Ascending aorta (tissue), 2 donors: ENCODE measurements at regions not wholly inside any gene's neighbourhood (a gene's known extent, or its start where the extent isn't known, plus 50 kb on each side); places are given as distances from the start of the nearest gene placed in this dataset.

ENCODE experiments used
- DNase-seq, 2 donors: peaks; one replicate each; pipeline ENCODE4 v3.0.0-alpha.2; 2019; ENCODE audit warnings: low spot score in 2 of 2
- H3K27ac ChIP-seq, 2 donors: fragments of 200-600 bp; sonication (generic); one replicate each; pipeline ENCODE4 v1.5.1; 2016 to 2017; ENCODE audit warnings: mild to moderate bottlenecking in 1 of 2
- H3K27me3 ChIP-seq: fragments of 200-600 bp; sonication (generic); one replicate; pipeline ENCODE4 v1.5.1; 2017
- H3K36me3 ChIP-seq, 2 donors: fragments of 200-600 bp; sonication (generic); one replicate each; pipeline ENCODE4 v1.5.1; 2016
- H3K4me1 ChIP-seq, 2 donors: fragments of 200-600 bp; sonication (generic); one replicate each; pipeline ENCODE4 v1.5.1; 2016 to 2017; ENCODE audit warnings: mild to moderate bottlenecking in 1 of 2
- H3K4me3 ChIP-seq, 2 donors: fragments of 200-600 bp; sonication (generic); one replicate each; pipeline ENCODE4 v1.5.1; 2016 to 2017; ENCODE audit warnings: mild to moderate bottlenecking in 1 of 2
- H3K9me3 ChIP-seq, 2 donors: fragments of 200-600 bp; sonication (generic); one replicate each; pipeline ENCODE4 v1.5.1; 2016
- intact Hi-C: fragments of 100-400 bp; cut with DNase I; formaldehyde crosslinking; loops from one replicate; pipeline ENCODE4 v1.15.1; 2023
- TF ChIP-seq, protein P1 (sequence below), 3 experiments: fragments of 200-600 bp in 2 of 3; fragments of 450-650 bp in 1 of 3; sonication (generic) in 2 of 3; IDR thresholded peaks; one replicate each; pipeline ENCODE4 v1.5.1; 2016 to 2019; ENCODE audit warnings: antibody characterized with exemption in 3 of 3, mild to moderate bottlenecking in 1 of 3, moderate library complexity in 1 of 3

DNA sequence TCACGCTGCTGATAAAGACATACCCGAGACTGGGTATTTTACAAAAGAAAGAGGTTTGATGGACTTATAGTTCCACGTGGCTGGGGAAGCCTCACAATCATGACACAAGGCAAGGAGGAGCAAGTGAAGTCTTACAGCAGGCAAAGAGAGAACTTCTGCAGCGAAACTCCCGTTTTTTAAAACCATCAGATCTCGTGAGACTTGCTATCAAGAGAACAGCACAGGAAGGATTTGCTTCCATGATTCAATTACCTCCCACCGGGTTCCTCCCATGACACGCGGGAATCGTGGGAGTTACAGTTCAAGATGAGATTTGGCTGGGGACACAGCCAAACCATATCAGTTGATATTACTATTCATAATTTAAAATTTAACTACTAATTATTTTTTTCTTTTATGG is 157.3 kb upstream of the ATXN1 start:
- intact Hi-C loops: no loop called here
- Histone ChIP-seq H3K4me1 (no peaks in the 10 kb centered on the region), H3K9me3 (no peaks in the 10 kb centered on the region), H3K4me3 (no peak overlapping the region), H3K36me3 (no peaks in the 10 kb centered on the region), H3K27ac (no peak overlapping the region), H3K27me3 (no peaks in the 10 kb centered on the region)
- DNase-seq: no peak
- TF ChIP-seq, protein P1, sequence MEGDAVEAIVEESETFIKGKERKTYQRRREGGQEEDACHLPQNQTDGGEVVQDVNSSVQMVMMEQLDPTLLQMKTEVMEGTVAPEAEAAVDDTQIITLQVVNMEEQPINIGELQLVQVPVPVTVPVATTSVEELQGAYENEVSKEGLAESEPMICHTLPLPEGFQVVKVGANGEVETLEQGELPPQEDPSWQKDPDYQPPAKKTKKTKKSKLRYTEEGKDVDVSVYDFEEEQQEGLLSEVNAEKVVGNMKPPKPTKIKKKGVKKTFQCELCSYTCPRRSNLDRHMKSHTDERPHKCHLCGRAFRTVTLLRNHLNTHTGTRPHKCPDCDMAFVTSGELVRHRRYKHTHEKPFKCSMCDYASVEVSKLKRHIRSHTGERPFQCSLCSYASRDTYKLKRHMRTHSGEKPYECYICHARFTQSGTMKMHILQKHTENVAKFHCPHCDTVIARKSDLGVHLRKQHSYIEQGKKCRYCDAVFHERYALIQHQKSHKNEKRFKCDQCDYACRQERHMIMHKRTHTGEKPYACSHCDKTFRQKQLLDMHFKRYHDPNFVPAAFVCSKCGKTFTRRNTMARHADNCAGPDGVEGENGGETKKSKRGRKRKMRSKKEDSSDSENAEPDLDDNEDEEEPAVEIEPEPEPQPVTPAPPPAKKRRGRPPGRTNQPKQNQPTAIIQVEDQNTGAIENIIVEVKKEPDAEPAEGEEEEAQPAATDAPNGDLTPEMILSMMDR (IDR thresholded peaks at IDR 0.05): no peak

DNA sequence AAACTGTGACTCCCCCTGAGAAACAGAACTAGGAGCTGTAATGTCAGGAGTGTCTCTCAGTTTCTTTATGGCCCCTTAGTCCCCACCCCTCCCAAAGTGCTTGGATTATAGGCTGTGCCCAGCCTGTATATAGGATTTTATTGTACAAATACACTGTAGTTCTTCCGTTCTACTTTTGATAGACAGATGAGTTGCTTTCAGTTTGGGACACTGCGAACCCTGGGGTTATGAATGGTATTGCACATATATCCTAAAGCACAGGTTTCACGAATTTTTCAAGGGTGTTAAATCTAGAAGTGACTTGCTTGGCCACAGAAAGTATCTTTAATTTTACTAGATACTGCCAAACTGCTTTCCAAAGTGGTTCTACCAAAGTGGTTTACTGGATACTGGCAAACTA is 152.9 kb upstream of the ATXN1 start:
- DNase-seq: no peak
- no peak overlapping the region for H3K4me3 ChIP-seq
- TF ChIP-seq, protein P1 (IDR thresholded peaks at IDR 0.05): no peak
- intact Hi-C loops: no loop called here
- H3K27me3 ChIP-seq: no peaks in the 10 kb centered on the region
- H3K4me1 ChIP-seq: no peaks in the 10 kb centered on the region
- peaks cover 0 to 4% of the 10 kb centered on the region in 2 donors for H3K9me3 ChIP-seq
- no peak overlapping the region for H3K27ac ChIP-seq
- H3K36me3 ChIP-seq: no peaks in the 10 kb centered on the region

DNA sequence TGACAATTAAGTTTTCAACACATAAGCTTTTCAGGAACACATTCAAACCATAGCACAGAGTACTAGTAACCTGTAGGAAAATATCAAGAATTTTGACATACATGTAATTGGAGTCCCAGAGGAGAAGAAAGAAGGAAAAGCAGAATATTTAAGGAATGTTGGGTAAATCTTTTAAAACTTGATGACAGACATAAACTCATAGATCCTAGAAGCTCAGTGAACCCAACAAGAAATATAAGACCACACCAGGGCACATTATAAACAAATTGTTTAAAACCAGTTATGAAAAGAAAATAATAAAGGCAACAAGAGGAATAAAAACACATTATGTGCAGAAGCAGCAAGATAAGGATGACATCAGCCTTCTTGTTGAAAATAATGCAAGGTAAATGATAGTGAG is 151.5 kb upstream of the ATXN1 start:
- H3K4me3 ChIP-seq: no peak overlapping the region
- intact Hi-C loops: no loop called here
- no peak for DNase-seq
- TF ChIP-seq, protein P1 (IDR thresholded peaks at IDR 0.05): no peak
- H3K9me3 ChIP-seq: peaks cover 0 to 4% of the 10 kb centered on the region in 2 donors
- no peaks in the 10 kb centered on the region for H3K36me3 ChIP-seq
- H3K4me1 ChIP-seq: no peaks in the 10 kb centered on the region
- H3K27me3 ChIP-seq: no peaks in the 10 kb centered on the region
- H3K27ac ChIP-seq: no peak overlapping the region

DNA sequence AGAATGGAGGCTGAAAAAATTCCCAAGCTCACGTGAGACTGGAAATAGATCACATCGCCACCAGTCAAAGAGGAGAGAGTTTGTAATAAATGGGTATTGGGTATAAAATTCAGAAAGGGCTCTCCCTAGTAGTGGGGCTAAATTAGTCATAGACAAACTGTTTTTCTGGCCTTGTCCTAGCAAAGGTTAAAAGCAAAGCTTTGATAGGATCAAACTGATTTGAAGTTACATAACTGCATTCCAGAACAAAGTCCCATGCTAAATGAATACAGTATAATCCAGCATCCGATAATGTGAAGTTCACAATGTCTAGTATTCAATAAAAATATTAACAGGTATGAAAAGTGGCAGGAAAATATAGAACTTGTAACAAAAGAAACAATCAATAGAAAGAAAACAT is 149.8 kb upstream of the ATXN1 start:
- H3K27me3 ChIP-seq: no peaks in the 10 kb centered on the region

DNA sequence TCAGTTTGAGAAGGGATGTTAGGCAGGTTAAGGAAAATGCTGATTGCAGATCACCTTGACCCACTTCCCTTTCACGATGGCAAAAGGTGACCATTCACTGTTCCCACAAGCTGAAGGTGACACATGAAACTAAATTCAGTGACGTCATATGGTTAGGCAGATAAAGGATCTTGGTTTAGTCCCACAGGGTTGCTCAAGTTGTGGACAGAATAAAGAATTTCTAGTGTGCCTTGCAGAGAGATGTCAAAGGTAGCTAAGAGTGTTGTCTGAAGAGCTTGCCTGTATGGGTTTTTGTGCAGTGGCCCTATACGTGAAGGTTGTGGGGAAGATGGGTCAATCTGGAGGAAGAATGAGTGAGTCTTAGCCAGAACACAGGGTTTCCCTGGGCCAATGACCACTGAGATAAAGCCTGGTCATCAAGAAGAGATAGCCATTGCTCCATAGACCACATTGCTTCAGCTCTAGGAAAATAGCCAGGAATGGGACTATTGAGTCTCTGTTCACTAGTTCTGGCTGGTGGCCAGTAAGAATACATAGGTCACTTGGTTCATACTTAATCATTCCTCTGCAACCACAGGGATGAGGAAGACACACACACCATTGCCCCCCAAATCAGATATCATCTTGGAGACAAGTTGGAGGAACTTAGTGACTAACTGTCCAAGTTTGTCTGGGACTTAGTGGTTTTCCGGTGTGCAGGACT is 148.5 kb upstream of the ATXN1 start:
- DNase-seq: no peak
- intact Hi-C loops: no loop called here
- TF ChIP-seq, protein P1 (IDR thresholded peaks at IDR 0.05): no peak

More for the DNA sequence above, 149.8 kb upstream of the ATXN1 start:
- TF ChIP-seq, protein P1 (IDR thresholded peaks at IDR 0.05): no peak
- Histone ChIP-seq H3K27ac (no peak overlapping the region), H3K9me3 (peaks cover 0 to 4% of the 10 kb centered on the region in 2 donors), H3K36me3 (no peaks in the 10 kb centered on the region), H3K4me3 (no peak overlapping the region), H3K4me1 (no peaks in the 10 kb centered on the region)
- intact Hi-C loops: no loop called here
- no peak for DNase-seq

More for the DNA sequence above, 148.5 kb upstream of the ATXN1 start:
- H3K4me1 ChIP-seq: no peaks in the 10 kb centered on the region
- H3K27ac ChIP-seq: no peak overlapping the region
- H3K36me3 ChIP-seq: no peaks in the 10 kb centered on the region
- no peaks in the 10 kb centered on the region for H3K27me3 ChIP-seq
- no peak overlapping the region for H3K4me3 ChIP-seq
- peaks cover 0 to 4% of the 10 kb centered on the region in 2 donors for H3K9me3 ChIP-seq
